GM21576 (cell line): ENCODE measurements at regions not wholly inside any gene's neighbourhood (a gene's known extent, or its start where the extent isn't known, plus 50 kb on each side); places are given as distances from the start of the nearest gene placed in this dataset.
"Not testable (repeated sequence)": the region's sequence is repeated elsewhere in the genome, so short reads cannot be mapped to it uniquely, and the experiment has no call there.

Experiments used
- ATAC-seq: cut with Tn5 transposase; IDR thresholded peaks from one replicate; pipeline ENCODE4 v1.9.1; 2021; ENCODE audit warnings: mild to moderate bottlenecking, moderate library complexity; ENCODE audit not compliant: unreplicated experiment

DNA sequence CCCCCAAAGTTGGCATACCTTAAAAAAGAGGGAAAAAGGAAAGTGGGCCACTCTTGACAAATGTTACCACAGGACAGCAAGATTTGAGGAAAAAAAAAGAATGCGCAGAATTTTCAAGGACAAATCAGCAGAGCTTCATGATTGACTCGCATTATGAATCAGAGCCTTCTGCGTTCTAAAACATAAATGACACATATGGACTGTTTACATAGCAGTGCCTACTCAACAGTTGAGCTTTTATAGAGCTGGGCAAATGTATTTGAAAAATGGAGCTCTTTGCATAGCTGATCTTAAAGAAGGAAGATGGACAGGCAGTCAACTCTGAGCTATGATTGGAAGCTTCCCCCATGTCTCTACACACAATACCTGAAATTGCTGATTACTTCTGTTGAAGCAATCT lies 213.2 kb upstream of the NT5E start:
- ATAC-seq: no peak

GRCh38 chr6:85227345-85227744 lies 222.5 kb upstream of the NT5E start:
- not testable (repeated sequence) for ATAC-seq

DNA sequence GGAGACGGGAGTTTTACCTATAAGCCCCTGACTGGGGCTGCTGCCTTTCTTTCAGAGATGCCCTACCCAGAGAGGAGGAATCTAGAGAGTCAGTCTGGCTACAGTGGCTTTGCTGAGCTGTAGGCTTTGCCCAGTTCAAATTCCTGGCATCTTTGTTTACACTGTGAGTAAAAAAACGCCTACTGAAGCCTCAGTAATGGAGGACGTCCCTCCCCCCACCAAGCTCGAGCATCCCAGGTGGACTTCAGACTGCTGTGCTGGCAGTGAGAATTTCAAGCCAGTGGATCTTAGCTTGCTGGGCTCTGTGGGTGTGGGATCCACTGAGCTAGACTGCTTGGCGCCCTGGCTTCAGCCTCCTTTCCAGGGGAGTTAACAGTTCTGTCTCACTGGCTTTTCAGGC lies 237.1 kb upstream of the NT5E start:
- not testable (repeated sequence) for ATAC-seq

DNA sequence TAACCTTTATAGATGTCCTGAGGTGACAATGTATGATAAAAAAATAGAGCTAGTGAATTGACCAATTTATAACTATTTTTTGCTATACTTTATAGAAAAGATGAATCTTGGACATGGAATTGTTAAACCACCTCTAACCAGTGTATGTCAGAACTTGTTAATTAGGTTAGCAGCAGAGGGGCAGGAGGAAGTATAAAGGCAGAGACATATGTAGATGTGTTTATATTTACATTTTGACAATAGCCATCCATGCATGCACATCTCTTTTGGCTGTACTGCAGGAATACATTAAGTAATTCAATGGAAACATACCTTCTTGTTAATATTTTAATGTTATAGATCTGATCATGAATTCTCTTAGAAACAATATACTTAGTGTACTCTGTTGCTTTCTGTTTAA lies 254.6 kb upstream of the NT5E start:
- no peak for ATAC-seq

GRCh38 chr6:85193339-85193738 lies 256.5 kb upstream of the NT5E start:
- no peak for ATAC-seq

DNA sequence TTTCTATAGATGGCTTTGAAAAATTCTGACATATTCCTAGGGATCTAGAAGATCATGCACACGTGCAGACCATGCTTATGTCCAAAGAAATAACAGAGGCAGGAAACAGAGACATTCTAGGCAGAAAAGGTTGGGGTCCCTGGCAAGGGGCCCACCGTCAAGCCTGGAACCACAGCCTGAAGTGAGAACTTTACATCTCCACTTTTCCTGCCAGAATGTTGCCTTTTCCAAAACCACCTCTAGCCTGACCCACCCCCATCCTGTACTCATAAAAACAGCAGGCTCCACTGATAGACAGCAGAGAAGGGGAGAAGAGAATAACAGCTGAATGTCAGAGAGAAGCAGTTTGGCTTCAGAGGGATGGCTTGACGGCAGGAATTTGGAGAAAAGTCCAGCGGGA lies 257.3 kb upstream of the NT5E start:
- ATAC-seq: no peak

- ATAC-seq: no peak
Observed at GRCh38 chr6:85192186-85192585, 257.7 kb upstream of the NT5E start.

DNA sequence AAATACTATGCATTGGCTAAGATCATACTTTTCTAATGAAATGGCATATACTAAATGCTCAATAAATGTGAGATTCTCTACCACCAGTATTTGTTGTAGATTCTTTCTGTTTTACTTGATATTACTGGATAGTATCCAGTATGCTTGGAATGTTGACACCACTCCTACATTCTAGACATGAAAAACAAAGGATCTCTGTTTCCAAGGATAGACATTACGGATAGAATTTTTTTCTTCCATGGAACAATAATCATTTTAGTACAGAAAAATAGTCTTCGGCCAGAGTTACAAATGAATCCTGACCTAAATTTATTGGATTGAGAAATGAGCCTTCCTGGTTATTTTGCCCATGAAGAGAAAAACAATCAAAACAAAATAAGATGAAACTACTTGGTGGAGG lies 258.2 kb upstream of the NT5E start:
- no peak for ATAC-seq

DNA sequence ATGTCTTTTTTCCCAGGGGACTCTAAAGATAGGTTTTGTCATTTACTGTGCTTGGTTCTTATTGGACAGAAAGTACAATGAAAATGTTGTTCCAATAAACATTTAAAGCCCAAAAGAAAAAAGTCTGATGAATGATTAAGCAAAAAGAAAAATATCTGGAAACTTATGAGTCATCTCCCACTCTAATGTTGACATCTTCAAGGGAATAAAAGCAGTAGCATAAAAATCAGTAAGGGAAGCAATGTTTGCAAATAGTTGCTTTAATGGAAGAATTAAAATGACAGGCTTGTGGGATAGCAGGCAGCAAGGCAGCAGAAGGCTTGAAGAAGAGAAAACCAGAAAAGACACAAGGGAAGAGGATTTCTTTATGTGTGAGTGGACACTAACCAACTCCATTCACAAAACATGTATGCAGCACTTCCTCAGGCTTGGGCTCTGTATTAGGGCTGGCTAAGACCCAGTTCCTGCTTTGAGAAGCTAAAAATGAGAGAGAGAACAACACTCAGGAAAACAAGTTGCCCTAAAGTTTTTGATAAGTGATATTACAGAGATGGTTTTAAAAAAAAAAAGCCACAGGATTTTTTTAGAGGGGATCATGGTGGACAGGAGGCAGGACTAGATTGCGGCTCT lies 263.2 kb upstream of the NT5E start:
- ATAC-seq: no peak

DNA sequence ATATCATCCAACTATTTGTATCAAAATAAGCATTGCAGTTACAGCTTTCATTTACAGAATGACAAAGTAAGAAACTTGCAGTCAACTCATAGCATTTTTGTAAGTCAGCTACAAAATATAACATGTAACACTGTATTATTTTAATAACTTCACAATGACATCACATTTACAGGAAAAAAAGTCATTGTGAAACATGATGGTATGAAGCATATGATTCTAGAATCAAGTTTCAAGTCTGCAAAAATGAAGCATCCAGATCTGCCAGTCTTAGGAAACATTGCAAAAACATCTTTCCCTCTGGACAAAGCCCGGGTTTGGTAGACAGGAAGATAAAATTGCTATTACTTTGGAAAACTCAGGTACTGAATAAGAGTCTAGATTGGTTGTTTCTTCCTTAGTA lies 263.9 kb upstream of the NT5E start:
- ATAC-seq: no peak

DNA sequence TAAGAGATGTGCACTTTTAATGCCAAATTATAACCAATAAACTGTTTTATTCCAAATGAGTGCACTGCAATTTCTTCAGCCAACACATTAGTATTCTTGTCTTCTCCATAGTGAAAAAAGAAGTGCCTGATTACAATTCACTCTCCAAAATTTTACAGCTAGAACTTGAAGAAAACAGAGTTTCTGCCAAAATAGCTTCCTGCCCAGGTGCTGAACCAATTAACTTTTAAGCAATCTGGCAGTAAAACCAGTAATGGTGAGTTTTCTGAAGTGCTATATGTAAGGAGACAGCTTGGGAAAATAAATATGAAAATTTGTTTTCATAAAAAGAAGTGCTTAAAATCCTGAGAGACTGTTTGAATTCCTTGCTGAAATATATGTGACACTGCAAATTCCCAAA lies 266.0 kb upstream of the NT5E start:
- no peak for ATAC-seq

- no peak for ATAC-seq
Observed at GRCh38 chr6:85172705-85173104, 277.2 kb upstream of the NT5E start.

GRCh38 chr6:85172161-85172560 lies 277.7 kb upstream of the NT5E start:
- ATAC-seq: no peak

DNA sequence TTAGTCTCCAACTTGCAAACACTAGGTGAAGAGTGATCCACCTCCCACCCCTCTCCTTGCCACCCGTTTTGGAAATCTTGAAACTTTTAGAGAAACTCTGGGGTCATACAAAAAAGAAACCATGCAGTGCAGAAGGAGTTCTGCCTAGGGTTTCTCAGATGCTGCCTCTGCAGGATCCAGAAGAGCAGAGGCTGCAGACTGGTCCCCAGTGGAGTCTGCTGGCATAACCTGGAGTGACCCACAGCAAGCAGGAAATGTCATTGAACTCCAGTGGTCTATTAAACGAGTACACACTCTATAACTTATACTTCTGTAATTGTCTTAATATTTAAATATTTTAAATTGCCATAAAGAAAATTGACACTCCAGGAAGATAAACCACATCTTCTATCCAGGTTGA lies 280.7 kb upstream of the NT5E start:
- no peak for ATAC-seq

- ATAC-seq: no peak
Observed at GRCh38 chr6:85168146-85168545, 281.7 kb upstream of the NT5E start.

DNA sequence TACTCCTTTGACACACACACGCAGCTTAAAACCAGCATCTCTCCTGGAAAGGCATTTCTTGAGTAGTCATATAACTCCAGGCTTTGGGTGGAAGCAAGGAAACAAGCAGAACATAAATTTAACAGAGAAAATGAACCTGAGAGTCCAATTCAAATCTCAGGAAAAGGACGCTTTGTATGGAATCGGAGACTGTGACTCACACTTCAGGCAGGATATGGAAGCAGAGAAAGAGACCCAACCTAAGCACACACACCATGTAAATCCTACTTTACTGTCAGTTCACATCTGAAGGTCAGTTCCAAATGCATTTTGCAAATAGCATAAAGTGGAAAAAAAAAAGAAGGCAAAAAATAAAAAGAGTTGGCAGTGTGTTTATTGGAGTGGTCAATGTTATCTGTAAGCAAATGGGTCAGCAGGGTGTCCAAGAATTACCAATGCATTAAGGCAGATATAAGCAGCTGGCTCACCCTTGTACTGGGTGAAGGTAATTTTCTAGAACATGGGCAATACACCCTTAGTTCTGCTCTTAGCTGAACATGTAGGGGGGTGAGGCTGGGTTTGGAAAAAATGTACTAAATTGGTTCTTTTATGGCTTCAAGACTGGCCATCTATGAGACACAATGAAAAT lies 283.7 kb upstream of the NT5E start:
- no peak for ATAC-seq

- no peak for ATAC-seq
Observed at GRCh38 chr6:85163156-85164080, 286.5 kb upstream of the NT5E start.

- ATAC-seq: no peak
Observed at GRCh38 chr6:85157311-85157710, 292.6 kb upstream of the NT5E start.

- ATAC-seq: no peak
Observed at GRCh38 chr6:85143676-85144075, 306.2 kb upstream of the NT5E start.

DNA sequence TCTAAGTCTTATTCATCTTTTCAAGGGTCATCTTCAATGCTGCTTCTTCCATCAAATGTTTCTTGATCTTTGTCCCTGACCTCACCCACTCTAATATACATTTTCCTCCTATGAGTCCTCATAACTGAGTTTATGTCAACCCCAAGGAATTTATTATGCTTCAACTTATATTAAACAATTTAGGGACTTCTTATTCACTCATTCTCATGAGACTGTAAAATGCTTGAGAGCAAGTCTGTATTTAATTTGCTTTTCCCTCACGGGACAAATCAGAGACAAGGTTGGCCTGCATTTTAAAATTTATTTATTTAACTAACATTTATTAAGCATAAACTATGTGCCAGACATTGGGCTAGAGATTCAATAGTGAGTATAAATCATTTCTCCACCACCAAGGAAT lies 312.0 kb upstream of the NT5E start:
- ATAC-seq: no peak

DNA sequence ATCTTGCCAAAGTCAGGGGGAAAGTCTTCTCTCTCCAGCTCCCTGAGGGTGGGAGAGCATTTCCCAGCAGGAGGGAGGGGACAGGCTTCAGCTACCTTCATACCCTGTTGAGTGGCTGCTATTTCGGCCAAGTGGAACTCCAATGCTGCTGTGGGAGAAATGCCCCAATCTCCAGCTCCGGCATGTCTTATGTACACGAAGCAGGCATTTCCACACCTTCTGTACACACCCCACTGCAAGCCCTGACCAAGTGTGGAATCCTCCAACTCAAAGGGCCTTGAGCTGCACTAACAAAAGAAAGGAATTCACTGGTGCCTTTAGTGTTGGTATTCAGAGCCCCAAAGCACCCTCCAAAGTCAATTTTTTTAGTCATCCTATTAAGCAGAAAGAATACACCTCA lies 313.6 kb upstream of the NT5E start:
- no peak for ATAC-seq
